ENCODE measurements at regions not wholly inside any gene's neighbourhood (a gene's known extent, or its start where the extent isn't known, plus 50 kb on each side); places are given as distances from the start of the nearest gene placed in this dataset.
"Not testable (repeated sequence)": the region's sequence is repeated elsewhere in the genome, so short reads cannot be mapped to it uniquely, and the experiment has no call there.

DNA sequence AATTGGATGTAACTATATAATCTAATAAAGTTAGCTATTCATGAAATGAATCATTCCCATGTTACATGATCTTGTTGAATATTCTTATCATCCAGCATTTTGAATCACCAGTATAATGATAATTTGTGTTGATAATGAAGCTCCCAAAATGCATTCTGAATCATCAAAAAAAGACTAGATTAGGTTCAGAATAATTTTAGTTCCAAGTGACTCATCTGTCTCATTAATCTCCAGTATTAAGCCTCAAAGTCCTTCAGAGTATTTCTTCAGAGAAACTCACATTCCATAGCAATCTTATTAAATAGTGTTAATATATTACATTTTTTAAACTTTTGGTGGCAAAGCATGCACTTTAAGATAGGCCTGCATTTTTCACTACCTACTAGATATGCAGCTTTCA, 207.5 kb downstream of the SLITRK5 start:
- DNase-seq = no peak

DNA sequence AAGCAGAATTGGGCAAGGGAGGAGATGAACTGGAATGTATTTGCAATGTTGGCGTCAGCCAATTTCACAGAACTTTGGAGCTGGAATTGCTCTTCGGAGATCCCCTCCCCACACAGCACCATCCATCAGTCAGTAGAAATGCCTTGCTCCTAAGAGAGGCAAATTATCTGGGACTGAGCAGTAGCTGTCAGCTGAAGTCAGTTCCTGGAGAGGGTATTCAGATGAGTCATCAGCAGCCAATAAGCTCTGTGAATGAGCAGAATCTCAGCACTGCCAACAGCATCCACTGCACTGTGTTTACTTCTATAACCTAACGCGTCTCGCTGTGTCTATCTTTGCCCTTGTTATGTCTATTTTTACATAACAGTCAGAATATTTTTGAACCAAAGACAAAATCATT, 213.7 kb downstream of the SLITRK5 start:
- no peak for DNase-seq

DNA sequence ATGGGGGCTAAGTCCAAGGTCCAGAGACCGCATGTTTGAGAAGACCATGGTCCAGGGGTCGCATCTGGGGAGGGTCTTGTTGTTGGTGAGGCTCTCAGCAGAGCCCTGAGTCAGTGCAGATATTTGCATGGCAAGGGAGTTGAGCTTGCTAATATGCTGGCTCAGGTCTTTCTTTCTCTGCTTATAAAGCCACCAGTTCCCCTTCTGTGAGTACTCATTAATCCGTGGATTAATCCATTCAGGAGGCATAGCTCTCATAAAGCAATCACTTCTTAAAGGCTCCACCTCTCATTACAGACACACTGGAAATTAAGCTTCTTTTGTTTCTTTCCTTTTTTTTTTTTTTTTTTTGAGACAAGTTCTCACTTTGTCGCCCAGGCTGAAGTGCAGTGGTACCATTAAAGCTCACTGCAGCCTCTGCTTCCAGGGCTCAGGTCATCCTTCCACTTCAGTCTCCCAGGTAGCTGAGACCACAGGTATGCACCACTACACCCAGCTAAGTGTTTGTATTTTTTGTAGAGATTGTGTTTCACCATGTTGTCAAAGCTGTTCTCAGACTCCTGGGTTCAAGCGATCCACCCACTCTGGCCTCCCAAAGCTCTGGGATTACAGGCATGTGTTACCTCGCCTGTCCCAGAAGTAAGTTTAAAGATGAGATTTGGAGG, 216.4 kb downstream of the SLITRK5 start:
- no peak for DNase-seq

DNA sequence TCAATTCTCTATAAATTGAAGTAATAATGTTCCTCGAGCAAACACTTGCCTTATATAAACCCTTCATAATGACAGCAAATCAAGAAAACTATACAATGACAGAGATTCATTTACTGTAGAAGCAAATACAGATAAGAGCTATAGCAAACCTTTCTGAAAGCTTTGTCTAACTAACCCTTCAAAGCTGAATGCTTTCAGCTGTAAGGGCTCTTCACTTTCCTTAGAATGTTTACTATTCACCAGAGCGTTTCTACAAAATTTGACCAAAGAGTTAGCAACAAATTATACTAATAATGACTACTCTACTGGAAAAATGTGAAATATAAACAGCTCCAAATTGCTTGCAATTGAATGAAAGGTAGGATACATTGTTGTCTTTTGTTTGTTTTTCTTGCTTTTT, 218.1 kb downstream of the SLITRK5 start:
- DNase-seq = no peak

DNA sequence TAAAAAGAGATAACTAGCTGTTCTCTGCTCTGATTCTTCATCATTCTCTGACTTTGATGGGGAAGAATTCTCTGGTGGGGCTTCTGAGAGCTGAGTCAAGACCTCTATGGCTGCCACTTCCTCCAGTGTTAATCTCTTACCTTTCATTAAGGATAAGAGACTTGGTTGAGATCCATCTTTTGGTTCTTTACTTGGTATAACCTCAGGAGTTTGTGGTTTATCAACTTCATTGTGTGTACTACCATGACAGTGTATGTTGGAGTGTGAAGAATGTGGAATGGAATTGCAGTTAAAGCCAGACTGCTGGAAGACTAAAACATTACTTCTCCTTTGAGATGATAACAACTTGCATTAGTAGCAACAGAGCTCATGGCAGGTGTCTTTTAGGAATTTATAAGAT, 222.0 kb downstream of the SLITRK5 start:
- no peak for DNase-seq

DNA sequence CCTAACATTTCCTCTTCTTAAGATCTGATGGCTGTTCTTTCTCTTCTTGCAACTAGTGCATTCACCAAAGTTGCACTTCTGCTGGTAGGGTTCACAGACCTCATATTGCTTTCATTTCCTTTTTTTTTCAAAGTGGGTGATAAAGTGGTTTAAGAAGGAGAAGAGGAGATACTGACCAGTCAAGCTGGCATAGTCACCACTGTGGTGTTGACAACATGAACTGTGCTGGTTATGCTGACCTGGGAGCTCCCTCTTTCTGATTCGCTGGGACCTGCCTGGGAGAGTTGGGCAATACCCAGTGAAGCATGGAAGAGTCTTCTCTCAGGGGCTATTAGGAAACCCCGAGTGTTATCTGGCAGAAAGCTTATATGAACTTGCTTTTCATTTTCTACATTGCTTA, 222.9 kb downstream of the SLITRK5 start:
- DNase-seq = no peak

DNA sequence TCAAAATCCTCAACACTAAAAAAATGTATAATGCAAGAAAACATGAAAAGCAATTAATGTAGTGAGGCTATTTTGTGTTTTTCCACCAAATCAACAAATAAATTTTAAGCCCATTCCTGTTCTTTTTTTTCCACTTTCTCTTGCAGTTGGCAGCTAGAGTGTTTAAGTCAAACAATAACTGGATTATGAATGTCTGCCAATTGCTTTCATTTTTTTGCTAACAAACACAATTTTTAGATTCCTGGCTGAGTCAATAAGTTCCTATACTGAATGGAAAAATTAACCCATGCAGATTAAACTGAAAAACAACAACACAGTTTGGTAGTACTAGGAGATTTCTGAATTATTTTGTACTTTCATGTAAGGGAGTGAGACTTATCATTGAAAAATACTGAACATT, 232.4 kb downstream of the SLITRK5 start:
- no peak for DNase-seq

DNA sequence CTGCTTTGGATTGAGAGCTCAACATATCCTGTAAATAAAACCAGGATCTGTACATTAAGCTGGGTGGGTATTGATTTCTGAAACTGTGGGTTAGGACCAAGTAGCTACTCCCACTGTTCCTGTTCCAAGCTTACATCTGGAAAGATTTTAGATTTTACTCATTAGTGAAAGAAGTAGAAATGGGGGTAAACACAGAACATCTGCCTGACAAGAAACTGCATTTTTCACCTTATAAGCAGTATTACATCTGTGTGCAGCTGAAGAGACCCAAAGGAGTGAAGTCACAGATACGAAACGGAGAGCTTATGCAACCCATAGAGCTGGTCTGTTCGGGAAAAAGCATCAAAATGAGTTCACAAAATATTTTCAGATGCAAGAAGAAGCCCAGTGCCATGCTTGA, 235.2 kb downstream of the SLITRK5 start:
- no peak for DNase-seq

DNA sequence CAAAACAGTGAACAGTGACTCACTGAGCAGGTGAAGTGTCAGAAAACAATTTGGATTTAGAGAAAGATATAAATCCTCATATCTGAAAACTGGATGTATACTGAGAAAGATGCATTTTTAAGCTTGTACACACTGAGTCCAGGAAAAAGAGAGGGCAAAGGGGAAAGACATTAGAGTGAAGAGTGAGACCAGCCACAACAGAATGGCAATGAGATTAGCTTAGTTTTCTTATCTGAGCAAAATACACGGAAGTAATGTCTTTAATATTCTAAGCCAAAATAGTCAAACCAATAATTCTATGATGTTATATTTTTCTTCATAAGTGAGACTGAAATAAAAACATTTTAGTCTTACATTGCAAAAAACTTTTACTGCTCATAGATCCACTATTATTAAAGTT, 236.0 kb downstream of the SLITRK5 start:
- DNase-seq = no peak

DNA sequence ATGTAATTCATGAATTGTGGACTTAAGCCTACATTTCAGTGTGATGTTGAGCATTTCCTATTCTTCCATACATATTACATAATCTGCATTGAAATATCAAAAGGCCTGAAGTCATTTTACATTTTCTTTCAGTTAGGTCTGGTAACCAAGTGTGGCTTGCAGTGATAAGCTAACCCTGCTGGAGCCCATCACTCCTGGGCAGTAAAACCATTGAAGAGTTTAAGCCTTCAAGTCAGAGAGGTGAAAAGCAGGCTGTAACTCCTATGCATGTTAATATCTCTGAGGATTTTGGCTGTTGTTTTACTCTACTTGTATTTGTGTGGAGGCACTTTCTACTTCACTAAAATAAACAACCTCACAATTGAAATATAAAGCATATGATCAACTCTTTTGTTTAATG, 248.8 kb downstream of the SLITRK5 start:
- no peak for DNase-seq

DNA sequence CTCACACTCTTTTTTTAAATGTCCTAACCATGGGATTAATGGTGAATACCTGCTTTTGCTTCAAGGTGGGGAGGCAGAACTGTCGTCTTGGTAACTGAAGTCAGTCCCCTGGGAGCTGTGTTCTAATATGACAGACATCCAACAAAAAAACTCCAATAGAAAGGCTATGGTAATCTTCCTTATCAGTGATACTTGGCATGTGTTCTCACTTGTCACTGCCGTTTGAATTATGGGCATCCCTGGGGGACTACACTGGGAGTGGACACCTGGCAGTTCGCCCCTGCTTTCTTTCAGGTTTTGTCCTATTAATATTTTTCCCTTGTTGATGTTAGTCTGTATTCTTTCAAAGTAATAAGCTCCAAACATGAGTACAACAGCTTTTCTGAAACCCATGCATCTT, 252.6 kb downstream of the SLITRK5 start:
- no peak for DNase-seq

DNA sequence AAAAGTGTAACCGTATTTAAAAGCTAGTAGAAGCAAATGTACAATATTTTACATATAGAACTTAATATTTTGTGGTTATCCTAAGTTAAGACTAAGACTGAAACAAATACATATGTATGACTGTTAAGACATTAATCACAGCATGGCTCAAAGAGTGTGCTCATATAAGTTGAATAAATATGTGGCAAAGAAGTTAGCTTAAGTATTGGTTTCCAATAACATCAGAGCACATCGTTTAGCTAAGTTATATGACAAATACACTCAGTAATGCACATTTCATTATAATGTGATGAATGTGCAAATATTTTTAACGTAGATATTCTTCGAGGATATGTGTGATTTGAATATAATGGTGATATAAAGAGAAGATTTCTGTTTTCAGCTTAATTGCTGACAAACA, 253.8 kb downstream of the SLITRK5 start:
- DNase-seq = no peak

DNA sequence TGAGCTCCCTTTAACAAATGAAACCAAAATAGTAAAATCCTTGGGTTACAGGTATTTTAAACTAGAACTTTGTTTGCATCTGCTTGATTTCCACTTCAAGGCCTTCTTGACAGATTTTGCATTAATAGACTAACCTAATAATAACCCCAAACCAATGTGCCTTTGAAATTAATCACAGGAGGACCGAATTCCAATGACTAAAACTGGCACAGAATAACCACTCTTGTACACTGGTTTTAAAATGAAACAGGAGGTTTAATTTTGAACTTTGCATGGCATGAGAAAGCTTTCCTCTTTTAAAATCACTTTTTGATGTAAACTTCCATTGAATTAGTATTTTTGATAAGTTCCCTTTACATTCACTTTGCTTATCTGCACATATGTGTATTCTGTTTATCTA, 269.6 kb downstream of the SLITRK5 start:
- DNase-seq = no peak

DNA sequence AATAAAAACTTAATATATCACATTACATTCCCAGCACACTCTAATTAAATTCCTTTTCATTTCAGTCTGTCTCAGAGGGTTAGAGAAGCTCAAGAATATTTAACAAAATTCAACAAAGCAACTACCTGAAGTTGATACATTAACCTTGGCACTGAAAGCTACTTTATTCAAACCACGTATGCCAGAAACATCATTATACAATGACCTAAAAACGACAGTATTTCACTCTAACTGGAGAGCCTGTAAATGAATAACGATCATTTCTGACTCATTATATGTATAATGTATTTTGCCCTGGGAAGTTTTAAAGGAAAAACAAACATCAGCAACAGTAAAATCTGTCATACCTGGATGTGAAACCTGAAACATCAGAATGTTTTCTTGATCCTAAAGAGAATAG, 270.1 kb downstream of the SLITRK5 start:
- DNase-seq = no peak

DNA sequence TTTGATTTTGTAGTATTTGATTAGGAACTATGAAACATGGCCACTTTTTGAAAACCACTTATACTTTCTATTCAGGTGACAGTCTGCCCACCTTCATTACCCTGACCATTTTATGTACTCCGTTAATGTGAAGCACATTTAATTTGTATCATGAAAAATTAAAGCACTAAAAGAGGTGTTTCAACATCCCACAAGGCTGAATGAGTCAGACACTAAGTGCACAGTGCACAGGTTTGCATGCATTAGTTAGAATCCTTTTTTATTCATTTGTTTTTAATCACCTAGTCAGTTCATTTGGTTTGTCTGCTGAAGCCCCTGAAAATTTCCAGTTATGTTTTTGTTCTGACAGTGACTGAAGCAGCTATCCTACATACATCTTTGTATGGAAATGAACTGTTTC, 271.0 kb downstream of the SLITRK5 start:
- DNase-seq = no peak

DNA sequence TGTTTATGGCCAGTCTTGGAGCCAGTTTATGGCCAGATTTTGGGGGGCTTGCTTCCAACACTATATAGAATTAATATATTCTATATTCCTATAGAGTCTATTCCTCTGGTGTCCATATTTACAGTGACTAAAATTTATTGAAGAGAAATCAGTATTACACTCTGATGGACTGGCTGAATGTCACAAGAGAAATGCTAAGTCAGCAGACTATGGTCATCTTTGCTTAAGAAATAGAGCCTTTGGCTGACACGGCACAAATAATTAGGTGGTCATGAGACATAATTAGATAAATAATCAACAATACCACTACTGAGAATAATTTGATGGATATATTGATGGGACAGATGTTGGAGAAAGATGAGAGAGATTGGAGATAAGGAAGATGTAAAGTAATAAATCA, 272.9 kb downstream of the SLITRK5 start:
- DNase-seq = no peak

DNA sequence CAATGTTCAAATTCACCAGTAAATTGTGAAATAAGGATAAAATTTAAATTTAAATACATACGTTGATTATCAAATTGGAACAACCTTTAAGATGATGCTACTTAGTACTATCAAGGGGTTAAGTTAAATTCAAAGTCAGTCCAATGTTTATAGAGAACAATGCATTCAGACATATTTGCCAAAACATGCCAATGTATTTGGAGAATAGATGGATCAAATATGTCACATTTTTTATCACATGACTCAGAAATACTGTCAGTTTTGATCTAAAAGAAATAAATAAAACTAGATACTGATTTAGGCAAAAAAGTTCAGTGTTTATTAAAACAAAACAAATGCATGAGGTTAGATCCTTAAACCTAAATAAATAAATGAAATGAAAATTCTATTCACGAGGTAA, 281.2 kb downstream of the SLITRK5 start:
- no peak for DNase-seq

DNA sequence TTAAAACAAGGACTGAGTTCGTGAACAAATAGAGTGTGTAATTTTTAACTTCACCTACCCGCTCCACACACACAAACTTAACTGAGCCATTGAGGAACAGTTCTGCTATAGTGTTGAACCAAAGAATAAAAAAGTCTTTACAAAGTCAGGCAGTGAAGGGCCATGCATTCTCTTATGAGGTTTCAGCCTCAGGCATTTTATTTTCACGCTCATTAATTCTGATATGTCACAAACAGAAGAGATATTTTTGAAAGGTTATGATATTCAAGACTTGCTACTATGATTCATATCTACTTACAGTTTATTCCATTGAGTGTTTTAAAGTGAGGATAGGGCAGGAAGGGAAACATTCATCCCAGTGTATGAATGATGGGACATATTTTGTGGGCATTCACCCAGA, 282.2 kb downstream of the SLITRK5 start:
- no peak for DNase-seq

DNA sequence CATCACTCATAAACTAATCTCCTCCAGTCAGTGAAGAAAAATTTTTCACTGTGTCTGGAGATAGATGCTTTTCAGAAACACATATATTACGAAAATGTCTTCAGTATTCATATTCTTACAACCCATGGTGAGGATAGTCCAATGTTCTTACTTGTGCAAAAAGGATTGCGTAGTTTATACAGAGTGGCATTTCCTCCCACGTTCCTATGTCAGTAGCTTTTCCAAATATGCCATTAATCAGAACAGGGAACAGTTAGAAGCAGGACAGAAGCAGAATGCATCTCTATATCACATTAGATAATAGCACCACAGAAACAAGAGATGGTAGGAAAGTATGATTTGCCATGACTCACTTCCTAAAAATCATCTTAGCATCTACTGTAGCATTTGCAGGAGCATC, 282.9 kb downstream of the SLITRK5 start:
- no peak for DNase-seq

DNA sequence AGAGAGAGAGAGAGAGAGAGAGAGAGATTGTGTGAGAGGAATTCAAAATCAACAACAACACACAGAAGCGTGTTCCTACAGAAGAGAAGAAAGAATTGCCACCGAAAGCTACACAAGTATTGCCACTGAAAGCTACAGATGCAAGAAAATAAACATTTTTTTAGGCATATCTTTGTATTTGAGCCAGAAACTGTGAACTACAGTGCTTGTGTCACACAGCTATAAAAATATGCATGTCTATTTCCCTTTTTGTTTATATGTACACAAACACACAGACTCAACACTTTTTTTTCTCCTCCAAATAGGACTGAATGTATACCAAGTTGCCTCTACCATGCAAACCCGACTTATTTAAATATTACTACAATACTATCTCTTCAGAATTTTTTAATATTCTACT, 290.4 kb downstream of the SLITRK5 start:
- no peak for DNase-seq

DNA sequence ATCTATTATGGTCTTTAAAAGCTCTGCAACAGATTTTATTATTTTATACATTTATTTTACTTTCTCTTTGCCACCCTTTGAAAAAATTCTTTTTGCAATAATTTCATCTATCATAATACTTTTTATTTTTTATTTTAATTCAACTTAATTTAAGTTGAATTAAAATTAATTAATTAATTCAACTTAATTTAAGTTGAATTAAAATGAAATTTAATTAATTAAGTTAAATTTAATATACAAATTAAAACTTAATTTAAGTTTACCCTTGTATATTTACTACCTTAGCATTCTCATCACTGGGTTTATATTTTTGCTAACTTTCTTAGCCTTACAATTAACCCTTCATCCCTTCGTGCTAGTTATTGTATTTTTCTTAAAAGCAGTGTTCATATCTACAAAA, 301.4 kb downstream of the SLITRK5 start:
- no peak for DNase-seq

DNA sequence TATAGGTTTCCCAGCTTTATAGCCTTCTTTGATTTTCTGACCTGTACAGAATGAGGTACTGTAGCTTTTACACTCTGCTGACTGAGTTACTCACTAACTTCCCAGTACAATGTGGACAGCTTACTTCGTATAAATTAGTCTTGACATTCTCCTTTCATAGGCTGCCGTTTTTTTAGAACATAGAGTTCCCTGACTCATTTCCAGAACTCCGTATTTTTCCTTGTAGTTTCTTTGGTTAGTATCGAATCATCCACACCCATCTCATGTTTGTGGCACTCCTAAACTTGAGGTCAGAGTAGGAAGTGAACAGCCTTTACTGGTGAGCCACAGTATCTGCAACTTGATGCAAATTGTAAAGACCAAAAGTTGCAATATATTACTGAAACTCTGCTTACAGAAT, 303.9 kb downstream of the SLITRK5 start:
- DNase-seq = no peak

DNA sequence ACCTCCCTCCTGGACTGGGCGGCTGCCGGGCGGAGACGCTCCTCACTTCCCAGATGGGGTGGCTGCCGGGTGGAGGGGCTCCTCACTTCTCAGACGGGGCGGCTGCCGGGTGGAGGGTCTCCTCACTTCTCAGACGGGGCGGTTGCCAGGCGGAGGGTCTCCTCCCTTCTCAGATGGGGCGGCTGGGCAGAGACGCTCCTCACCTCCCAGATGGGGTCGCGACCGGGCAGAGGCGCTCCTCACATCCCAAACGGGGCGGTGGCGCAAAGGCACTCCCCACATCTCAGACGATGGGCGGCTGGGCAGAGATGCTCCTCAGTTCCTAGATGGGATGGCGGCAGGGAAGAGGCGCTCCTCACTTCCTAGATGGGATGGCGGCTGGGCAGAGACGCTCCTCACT, 305.5 kb downstream of the SLITRK5 start:
- DNase-seq = not testable (repeated sequence)

DNA sequence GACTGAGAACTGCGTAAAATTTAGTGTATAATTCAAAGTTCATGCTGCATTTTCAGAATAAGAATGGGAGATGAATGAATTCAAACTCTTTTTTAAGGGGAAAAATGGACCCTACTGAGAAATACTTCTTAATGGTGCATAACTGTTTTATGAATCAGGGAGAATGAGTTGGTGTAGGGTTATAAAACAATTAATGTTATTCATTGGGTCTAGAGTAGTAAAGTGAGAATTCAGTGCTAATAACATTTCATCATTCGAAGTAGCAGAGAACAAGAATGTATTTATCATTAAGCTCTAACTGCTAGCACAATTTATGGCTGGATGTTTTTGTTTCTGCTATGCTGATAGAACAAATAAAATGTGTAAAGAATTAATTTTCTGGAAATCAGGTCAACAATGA, 310.2 kb downstream of the SLITRK5 start:
- DNase-seq = no peak

DNA sequence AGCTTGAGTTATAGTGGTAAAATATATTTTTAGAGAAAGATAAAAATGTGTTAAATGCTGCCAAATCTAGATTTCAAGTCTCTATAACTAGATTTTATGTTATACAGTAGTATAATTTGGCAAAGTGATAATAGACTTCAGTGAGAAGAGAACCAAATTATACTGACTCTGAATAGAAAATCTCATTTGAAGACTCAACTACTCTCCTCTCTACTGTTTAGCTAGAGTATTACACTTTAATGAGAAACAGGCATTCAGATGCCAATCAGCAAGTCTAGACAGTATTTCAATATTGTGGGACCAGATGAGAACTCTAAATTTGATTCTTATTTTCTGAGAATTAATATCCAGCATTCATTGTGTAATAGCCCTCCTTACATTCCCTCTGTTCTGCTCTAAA, 311.2 kb downstream of the SLITRK5 start:
- no peak for DNase-seq
